ENCODE measurements at regions not wholly inside any gene's neighbourhood (a gene's known extent, or its start where the extent isn't known, plus 50 kb on each side); places are given as distances from the start of the nearest gene placed in this dataset.
"Not testable (repeated sequence)": the region's sequence is repeated elsewhere in the genome, so short reads cannot be mapped to it uniquely, and the experiment has no call there.

- DNase-seq: no peak
Observed at GRCh38 chr5:152171888-152172287, 233.2 kb downstream of the NMUR2 start.

GRCh38 chr5:152170350-152170749 lies 234.7 kb downstream of the NMUR2 start:
- DNase-seq: no peak

GRCh38 chr5:152164860-152165259 lies 240.2 kb upstream of the GLRA1 start:
- no peak for DNase-seq

DNA sequence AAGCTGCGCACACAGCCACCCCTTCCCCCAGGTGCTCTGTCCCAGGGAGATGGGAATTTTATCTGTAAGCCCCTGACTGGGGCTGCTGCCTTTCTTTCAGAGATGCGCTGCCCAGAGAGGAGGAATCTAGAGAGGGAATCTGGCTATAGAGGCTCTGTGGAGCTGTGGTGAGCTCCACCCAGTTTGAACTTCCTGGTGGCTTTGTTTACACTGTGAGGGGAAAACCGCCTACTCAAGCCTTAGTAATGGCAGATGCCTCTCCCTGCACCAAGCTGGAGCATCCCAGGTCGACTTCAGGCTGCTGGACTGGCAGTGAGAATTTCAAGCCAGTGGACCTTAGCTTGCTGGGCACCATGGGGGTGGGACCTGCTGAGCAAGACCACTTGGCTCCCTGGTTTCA lies 235.2 kb upstream of the GLRA1 start:
- not testable (repeated sequence) for DNase-seq

GRCh38 chr5:152154452-152154851 lies 229.8 kb upstream of the GLRA1 start:
- DNase-seq: not testable (repeated sequence)

- DNase-seq: no peak
Observed at GRCh38 chr5:152151940-152152339, 227.3 kb upstream of the GLRA1 start.

DNA sequence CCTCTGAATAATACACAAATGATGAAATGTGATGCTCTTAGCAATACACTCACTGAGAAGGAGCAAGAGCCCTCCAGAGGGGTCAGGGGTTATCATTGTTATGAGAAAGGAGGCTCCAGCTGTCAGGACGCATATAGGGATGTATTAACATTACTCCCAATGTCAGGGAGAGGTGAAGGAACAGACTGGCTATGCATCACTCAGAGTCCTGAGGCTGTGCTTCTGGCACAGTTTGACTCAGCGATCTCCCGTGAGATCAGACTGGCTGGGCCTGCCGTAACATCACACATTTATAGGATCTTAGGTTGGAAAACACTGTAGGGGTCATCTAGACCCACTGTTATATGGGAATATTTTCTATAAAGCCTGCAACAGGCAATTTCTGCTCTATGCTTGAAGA lies 226.5 kb upstream of the GLRA1 start:
- DNase-seq: no peak

DNA sequence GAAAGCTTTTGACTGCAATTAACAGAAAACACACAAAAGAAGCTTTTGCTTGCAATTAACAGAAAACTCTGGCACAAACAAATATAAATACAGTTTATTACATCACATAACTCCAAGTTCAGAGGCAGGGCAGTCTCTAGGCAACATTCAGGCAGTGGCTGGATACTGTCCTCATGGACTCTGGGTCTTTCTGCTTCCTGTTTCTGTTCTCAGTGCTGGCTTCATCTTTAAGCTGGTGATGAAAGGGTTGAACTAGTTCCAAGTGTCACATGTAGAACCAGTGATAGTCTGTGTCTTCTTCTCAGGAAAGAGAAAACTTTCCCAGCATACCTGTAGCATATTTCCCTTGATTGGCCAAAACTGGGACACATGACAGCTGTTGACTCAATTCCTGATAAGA lies 222.6 kb upstream of the GLRA1 start:
- DNase-seq: no peak

- no peak for DNase-seq
Observed at GRCh38 chr5:152146566-152146965, 221.9 kb upstream of the GLRA1 start.

DNA sequence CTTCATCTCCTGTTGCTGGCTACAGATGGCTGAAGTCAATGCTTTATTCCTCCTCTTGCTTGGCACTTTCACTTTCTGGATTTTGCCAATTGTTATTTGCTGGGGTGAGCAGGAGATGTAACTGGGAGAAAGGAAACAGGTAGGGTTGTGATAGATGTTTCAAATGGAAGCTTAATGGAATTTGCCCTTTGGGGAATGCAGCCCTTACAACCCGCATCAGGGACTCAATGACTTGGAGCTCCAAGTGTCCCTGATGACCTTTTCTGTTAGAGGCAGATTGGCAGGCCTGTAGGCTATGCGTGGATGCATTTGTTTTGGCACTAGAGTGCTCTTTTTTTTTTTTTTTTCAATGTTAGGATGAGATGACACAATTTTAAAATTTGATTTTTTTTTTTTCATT lies 219.9 kb upstream of the GLRA1 start:
- DNase-seq: no peak

- no peak for DNase-seq
Observed at GRCh38 chr5:152144030-152144429, 219.4 kb upstream of the GLRA1 start.

DNA sequence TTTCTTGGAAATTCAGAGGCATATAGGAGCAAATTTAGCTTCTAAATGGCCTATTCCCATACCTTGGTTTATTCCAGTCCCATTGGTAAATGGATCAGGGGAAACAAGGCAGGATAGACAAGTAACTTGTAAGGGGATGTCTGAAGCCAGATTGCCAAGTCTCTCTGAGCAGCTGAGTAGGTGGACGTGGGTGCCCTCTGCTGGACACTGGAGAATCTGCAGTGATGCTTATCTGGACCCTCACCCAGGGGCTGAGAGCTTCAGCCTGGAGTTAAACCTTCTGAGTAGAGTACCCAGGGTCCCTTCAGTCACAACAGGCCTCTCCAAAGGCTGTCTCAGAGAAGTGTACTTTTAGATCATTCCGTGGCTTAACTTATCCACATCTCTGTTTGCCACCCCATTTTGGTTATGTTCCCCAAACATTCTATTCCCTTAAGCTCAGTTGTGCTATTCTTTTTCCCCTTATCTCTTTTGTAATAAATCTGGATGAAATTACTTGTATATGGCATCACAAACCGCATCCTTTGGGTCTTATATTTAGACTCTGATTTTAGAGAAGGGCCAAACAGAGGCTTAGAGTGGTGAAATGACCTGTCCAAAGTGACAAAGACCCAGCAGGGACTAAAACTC lies 218.3 kb upstream of the GLRA1 start:
- DNase-seq: peak; percentile 62

DNA sequence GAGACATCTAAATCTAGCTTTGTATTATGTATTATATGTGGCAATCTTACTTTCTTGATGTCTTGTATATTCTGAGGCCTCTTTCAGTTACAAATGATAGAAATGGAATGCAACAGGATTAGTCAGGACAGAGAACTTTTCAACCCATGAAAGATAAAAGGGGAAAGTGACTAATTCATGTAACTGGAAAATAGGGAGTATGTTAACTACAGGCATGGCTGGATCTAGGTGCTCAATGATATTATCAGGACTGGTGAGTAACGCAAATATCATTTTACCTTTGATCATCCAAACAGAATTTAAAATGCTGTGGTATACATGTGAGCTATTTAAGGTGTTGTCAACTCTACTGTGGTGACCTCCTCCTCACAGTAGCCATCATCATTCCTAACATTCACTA lies 215.7 kb upstream of the GLRA1 start:
- DNase-seq: no peak

- no peak for DNase-seq
Observed at GRCh38 chr5:152137063-152137462, 212.4 kb upstream of the GLRA1 start.

- no peak for DNase-seq
Observed at GRCh38 chr5:152136321-152136720, 211.7 kb upstream of the GLRA1 start.

DNA sequence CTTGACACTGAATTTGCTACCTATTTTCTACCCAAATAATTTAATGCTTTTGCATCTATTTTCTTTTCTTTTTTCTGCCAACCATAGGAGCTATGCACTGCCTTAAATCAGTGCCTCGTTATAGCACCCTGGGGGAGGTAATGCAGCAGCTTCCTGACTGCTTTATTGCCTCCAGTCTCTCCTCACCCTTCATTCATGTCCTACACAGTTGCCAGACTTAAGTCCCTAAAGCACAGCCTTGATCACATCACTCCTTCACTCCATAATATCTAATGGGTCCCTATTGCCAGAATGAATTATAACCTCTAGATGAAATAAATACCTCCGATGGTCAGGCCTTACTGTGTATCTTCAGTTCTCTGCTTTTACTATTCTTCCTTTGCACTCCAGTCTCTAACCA lies 211.2 kb upstream of the GLRA1 start:
- DNase-seq: no peak

DNA sequence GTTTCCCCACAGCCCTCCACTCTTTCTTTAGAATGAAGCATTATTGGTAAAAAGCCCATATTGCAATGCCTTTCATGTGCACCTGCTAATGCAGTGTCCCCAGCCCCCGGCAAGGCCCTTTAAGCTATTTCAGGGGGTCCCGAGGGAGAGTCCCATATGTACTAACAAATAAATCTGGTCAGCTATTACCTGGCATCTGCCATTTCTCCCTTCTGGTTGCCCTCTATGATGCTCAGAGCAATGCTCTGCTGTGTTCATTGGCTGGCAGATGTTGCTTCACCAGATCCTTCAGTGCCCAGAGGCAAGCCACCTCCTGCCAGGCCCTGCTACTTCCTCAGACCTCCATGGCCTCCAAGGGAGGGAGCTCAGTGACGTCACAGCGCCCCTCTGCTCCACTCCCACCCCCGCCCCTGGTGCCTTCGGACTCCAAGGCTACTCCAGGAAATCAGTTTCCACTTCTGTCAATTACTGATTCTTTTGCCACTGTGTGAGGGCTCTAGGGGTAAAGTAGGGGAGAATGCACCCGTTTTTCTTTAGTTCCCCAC lies 201.1 kb upstream of the GLRA1 start:
- DNase-seq: no peak

- DNase-seq: no peak
Observed at GRCh38 chr5:152124409-152125041, 199.9 kb upstream of the GLRA1 start.

DNA sequence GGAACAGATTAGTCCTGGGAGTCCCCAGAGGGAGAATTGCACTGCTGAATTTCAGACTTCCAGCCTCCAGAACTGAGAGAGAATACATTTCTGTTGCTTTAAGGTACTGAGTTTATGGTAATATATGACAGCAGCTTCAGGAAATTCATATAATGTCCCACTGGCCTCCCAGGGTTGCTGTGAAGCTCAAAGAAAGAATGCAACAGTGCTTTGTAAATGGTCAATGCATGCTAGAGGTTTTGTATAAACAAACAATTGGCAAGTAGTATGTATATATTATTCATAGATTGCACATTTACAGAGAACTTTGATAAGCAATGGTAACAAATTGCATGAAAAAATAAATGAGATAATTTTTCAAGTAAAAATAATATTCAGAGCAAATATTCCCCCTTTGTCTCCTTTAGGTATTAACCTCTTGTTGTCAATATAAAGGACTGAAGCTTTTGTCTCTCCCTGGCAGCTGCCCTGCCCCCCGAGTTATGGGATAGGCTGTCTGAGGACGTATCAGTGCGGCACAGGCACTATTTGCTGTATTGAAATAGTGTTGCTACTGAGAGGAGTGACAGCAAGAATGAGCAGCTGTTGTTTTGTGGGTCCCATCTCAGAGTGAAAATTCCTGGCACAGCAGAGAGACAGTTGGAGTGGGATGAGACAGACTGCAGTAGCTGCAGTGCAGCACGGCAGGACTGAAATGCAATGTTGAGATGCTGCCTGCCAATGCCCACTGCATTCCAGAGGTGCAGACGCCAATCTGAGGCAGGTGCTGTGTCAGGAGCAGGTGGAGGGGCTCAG lies 194.2 kb upstream of the GLRA1 start:
- no peak for DNase-seq

DNA sequence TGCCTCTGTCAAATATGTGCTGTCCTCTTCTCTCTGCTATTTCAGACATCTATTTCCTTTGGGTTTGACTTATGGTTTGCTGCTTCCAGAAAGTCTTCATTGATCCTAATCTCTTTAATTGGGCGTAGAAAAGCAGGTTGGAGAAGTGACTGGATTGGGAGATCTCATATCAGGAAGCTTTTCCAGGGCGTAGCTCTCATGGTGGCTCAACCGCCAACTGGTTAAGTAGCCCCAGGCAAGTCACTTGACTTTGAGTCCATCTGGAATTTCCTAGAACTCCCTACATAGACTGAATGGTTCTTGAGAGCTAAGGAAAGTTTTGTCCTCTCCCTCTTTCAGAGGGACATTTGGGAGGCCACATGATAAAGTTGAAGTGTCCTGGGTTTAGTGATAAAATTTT lies 192.3 kb upstream of the GLRA1 start:
- no peak for DNase-seq

DNA sequence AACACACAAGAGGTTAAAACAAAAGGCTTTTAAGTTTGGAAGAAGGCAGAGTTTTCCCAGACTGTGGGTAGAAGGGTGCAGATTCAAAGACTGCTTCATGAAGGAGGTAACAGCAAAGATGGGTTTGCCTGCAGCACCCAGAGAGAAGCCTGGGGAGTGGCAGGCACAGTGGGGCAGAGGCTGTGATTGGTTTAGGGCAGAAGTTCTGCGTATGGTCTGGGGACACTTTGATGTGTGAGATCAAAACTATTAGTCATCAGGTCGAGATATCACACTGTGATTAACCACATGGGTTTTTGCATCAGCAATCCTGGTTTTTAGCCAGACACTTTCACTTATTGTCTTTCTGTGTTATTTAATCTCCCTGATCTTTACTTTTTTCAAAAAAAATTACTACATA lies 188.8 kb upstream of the GLRA1 start:
- peak; percentile 24 for DNase-seq

DNA sequence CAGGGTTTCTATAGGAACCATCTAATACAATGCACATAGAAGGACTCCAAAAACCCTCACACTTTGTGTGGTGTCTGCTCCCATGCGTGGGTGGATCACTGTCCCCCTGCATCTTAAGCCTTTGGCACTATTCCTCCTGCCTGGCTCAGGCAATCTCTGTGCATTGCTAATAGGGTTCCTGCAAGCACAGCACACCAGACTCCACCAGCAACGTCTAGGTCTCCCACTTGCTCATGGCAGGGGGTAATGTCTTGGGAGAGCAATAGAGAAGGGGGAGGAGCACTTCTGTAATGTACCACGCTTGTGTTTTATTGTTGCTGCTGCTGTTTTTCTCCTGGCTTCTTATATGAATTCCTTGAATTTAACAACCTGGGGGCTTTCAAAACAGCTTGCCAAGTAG lies 182.6 kb upstream of the GLRA1 start:
- no peak for DNase-seq

GRCh38 chr5:152106571-152106970 lies 181.9 kb upstream of the GLRA1 start:
- DNase-seq: no peak

GRCh38 chr5:152105085-152105484 lies 180.4 kb upstream of the GLRA1 start:
- DNase-seq: no peak
